ENCODE measurements at regions not wholly inside any gene's neighbourhood (a gene's known extent, or its start where the extent isn't known, plus 50 kb on each side); places are given as distances from the start of the nearest gene placed in this dataset.

DNA sequence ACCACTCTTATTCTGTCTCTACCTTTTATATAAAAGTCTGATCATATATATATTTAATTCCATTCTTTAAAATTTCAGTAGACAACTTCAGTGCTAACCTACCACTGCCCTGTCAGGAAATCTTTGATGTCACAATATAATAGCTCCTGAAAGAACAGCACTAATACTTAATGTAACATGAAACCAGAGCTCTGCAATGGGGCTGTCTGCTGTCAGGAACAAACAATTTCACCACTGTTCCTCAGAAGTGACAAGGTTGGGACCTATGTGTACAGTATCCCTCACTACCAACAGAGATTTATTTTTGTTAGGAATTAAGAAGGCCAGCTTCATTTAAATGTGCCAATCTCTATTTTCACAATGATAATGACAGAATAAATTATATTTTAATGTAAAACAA lies 165.5 kb upstream of the C11orf58 start:
- Histone ChIP-seq H3K27me3 (no peaks in the 10 kb centered on the region), H3K9me3 (no peaks in the 10 kb centered on the region), H3K36me3 (no peaks in the 10 kb centered on the region), H3K4me3 (no peak overlapping the region), H3K27ac (no peak overlapping the region), H3K4me1 (no peaks in the 10 kb centered on the region)
- no peak for TF ChIP-seq CTCF (IDR thresholded peaks at IDR 0.05)
- intact Hi-C loops (cut with DNase I; ENCODE audit: low total_unique reads), result no loop called here
- DNase-seq, result no peak

DNA sequence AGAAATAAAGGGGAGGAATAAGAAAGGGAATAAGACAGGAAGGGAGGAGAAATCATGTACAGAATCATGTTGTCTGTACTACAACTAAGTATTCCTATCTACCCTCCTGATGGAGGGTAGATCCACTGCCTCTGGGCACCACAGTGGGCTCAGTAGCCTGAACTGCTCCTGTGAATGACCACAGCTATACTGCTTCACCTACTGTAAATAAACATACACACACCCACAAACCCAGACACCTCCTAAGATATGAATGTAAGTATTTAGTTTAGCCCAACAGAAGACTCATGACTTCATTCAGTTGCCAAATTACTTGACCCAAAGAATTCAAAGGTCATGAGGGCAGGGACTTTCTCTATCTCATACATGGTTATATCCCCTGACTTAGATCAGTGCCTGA lies 177.3 kb upstream of the C11orf58 start:
- no peak for TF ChIP-seq CTCF (IDR thresholded peaks at IDR 0.05)
- no peaks in the 10 kb centered on the region for H3K36me3 ChIP-seq
- no peaks in the 10 kb centered on the region for H3K9me3 ChIP-seq
- no peak for DNase-seq
- no peak overlapping the region for H3K27ac ChIP-seq
- intact Hi-C loops (cut with DNase I; ENCODE audit: low total_unique reads), result no loop called here
- H3K27me3 ChIP-seq, result no peaks in the 10 kb centered on the region
- peaks cover 0 to 5% (median 0%) of the 10 kb centered on the region in 4 donors for H3K4me1 ChIP-seq
- no peak overlapping the region for H3K4me3 ChIP-seq

DNA sequence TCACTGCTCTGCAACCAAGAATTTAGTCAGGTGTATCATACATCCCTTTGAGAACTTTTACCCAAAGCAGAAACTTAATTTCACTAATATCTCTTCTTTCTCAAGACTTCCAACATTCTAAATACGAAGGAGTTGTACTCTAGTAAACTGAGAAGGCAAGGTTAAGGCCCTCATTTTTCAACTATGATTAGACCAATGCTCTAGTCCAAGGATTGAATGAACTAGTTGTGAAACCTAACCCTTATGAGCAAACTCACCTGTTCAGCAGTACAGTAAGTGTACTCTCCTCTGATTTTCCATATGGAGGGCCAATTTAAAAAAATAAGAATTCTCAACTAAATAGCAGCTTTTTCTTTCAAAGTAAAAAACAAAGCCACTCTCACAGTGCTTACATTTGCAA lies 180.0 kb upstream of the C11orf58 start:
- no peak overlapping the region for H3K4me3 ChIP-seq
- TF ChIP-seq CTCF (IDR thresholded peaks at IDR 0.05), result no peak
- H3K36me3 ChIP-seq, result no peaks in the 10 kb centered on the region
- H3K9me3 ChIP-seq, result no peaks in the 10 kb centered on the region
- H3K27me3 ChIP-seq, result no peaks in the 10 kb centered on the region
- peaks cover 0 to 23% (median 0%) of the 10 kb centered on the region in 4 donors for H3K4me1 ChIP-seq
- no peak overlapping the region for H3K27ac ChIP-seq
- intact Hi-C loops (cut with DNase I; ENCODE audit: low total_unique reads), result no loop called here
- DNase-seq, result no peak

DNA sequence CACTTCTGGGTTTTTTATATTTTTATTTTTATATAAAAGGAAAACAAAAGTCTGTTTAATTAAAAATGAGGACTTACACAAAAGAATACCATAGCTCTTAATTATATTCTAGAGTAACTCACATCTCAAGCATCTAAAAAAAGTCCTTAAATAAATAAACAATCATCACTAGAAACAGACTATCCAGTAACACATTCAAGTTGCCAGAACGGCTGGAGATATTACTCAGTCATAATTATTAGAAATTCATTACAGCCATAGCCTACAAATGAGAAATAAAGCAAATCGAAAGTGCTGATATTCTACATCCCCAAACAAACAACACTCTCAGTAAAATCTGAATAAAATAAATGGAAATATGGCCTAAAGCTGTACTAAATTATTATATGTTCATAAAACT lies 182.5 kb upstream of the C11orf58 start:
- intact Hi-C loops (cut with DNase I; ENCODE audit: low total_unique reads), result no loop called here
- DNase-seq, result no peak
- no peaks in the 10 kb centered on the region for H3K27me3 ChIP-seq
- H3K27ac ChIP-seq, result no peak overlapping the region
- H3K4me1 ChIP-seq, result peaks cover 0 to 23% (median 0%) of the 10 kb centered on the region in 4 donors
- H3K9me3 ChIP-seq, result no peaks in the 10 kb centered on the region
- no peak overlapping the region for H3K4me3 ChIP-seq
- no peak for TF ChIP-seq CTCF (IDR thresholded peaks at IDR 0.05)
- H3K36me3 ChIP-seq, result no peaks in the 10 kb centered on the region

DNA sequence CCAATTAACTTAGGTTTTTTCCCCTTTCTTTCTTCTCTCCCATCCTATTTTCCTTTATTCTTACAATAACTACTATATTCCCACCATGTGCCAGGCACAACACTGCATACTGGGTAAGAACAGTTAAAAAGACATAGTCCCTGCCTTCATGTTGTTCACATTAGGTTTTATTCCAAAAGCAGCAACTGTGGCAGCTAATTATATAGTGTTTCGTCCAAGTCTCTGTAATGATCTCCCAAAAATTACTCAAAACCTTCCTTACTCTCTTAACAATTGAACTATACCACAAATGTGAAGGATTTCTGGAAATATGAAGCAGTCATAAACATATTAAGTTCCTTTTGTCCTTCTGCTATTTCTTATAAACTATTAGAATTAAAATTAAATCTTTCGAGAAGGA lies 184.1 kb upstream of the C11orf58 start:
- no peak for DNase-seq
- Histone ChIP-seq H3K9me3 (no peaks in the 10 kb centered on the region), H3K36me3 (no peaks in the 10 kb centered on the region), H3K27me3 (no peaks in the 10 kb centered on the region), H3K27ac (peak overlapping the region in 1 of 2 donors; percentile 4), H3K4me3 (no peak overlapping the region), H3K4me1 (peaks cover 0 to 23% (median 0%) of the 10 kb centered on the region in 4 donors)
- intact Hi-C loops (cut with DNase I; ENCODE audit: low total_unique reads), result no loop called here
- TF ChIP-seq CTCF (IDR thresholded peaks at IDR 0.05), result no peak

- TF ChIP-seq CTCF (IDR thresholded peaks at IDR 0.05), result no peak
- H3K36me3 ChIP-seq, result no peaks in the 10 kb centered on the region
- no peaks in the 10 kb centered on the region for H3K27me3 ChIP-seq
- DNase-seq, result no peak
- no peak overlapping the region for H3K4me3 ChIP-seq
- H3K9me3 ChIP-seq, result no peaks in the 10 kb centered on the region
- H3K27ac ChIP-seq, result no peak overlapping the region
- intact Hi-C loops (cut with DNase I; ENCODE audit: low total_unique reads), result no loop called here
- H3K4me1 ChIP-seq, result no peaks in the 10 kb centered on the region
Measured at GRCh38 chr11:16547879-16548278, 190.6 kb upstream of the C11orf58 start.
